ENCODE measurements at regions not wholly inside any gene's neighbourhood (a gene's known extent, or its start where the extent isn't known, plus 50 kb on each side); places are given as distances from the start of the nearest gene placed in this dataset.

DNA sequence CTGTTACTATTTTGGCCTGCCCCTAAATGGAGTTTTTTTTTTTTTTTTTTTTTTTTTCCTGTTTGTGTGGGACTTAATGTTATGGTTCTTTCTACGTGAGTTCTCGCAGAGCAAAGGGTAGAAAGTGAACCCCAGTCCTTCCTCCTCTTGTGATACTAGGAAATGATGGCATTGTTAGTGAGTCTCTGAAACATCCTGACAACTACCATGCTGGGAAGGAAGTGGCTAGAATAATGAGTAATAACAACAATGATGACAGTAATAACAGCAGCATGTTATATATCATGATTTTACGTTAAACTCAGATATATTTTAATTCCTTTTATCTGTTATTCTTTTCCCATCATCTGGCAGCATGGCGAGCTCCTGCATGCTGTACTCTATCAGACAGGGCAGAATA, 216.2 kb upstream of the LINC00305 start:
- FAIRE-seq (no peak), DNase-seq (ENCODE audit: extremely low read depth in 1 of 4, low spot score in 3 of 4) (no peak), ATAC-seq (no peak)
- in situ Hi-C loops (cut with MboI) (no loop called here), intact Hi-C loops (cut with micrococcal nuclease) (no loop called here)
- ChIA-PET POLR2A (no interaction called here), CTCF (ENCODE audit: low intra/inter-chr PET ratio) (no interaction called here)
- no peak overlapping the region for H3K4me2 ChIP-seq (ENCODE audit: insufficient read depth, low read length)
- no peak overlapping the region for H3K9ac ChIP-seq (ENCODE audit: insufficient read depth in 1 of 2, low read depth in 2 of 2, low read length in 2 of 2)
- no peaks in the 10 kb centered on the region for H3K4me1 ChIP-seq (replicated peaks in 1 of 2; ENCODE audit: control insufficient read depth in 2 of 2, insufficient read depth in 2 of 2, low read length in 2 of 2)
- 0% methylated on average over 4 of the region's 4 CpGs for WGBS (ENCODE audit: insufficient coverage, low coverage, missing lambda C conversion rate)
- H3K36me3 ChIP-seq (ENCODE audit: control insufficient read depth, insufficient read depth, low read length) = no peaks in the 10 kb centered on the region
- no peaks in the 10 kb centered on the region for H3K79me2 ChIP-seq (ENCODE audit: control insufficient read depth, insufficient read depth, low read length)
- no TSS peak for BruUV-seq (replicated peaks)
- no peak overlapping the region for H3K4me3 ChIP-seq
- no peak overlapping the region for H3K27ac ChIP-seq (ENCODE audit: extremely low read depth, low read depth, low read length)
- no peak overlapping the region for H2AFZ ChIP-seq (ENCODE audit: low read depth, low read length)
- H3K27me3 ChIP-seq (ENCODE audit: control insufficient read depth in 2 of 2, insufficient read depth in 2 of 2, low read length in 2 of 2) = no peaks in the 10 kb centered on the region
- no peaks in the 10 kb centered on the region for H4K20me1 ChIP-seq (replicated peaks; ENCODE audit: control insufficient read depth, insufficient read depth, low read length)
- no peaks in the 10 kb centered on the region for H3K9me1 ChIP-seq (ENCODE audit: control insufficient read depth, insufficient read depth, low read length)
- no peaks in the 10 kb centered on the region for H3K9me3 ChIP-seq (replicated peaks; ENCODE audit: control insufficient read depth, insufficient read depth, low read depth, low read length)
- TF ChIP-seq SMC3 (conservative IDR thresholded peaks at IDR 0.05; ENCODE audit: insufficient read depth, low read depth, low read length) = no peak
- TF ChIP-seq FUS (optimal IDR thresholded peaks at IDR 0.05; ENCODE audit: low read depth, low read length) = no peak
- TF ChIP-seq SRSF3 (IDR thresholded peaks at IDR 0.05; ENCODE audit: insufficient read depth, low read length) = no peak
- no peak for TF ChIP-seq ZNF780A (CRISPR knock-in tag; IDR thresholded peaks at IDR 0.05)
- no peak for TF ChIP-seq HMG20B (CRISPR knock-in tag; IDR thresholded peaks at IDR 0.05)
- no peak for TF ChIP-seq ZNF133 (CRISPR knock-in tag; IDR thresholded peaks at IDR 0.05)
- TF ChIP-seq TAF7 (tag; IDR thresholded peaks at IDR 0.05) = no peak
- TF ChIP-seq, protein P1, sequence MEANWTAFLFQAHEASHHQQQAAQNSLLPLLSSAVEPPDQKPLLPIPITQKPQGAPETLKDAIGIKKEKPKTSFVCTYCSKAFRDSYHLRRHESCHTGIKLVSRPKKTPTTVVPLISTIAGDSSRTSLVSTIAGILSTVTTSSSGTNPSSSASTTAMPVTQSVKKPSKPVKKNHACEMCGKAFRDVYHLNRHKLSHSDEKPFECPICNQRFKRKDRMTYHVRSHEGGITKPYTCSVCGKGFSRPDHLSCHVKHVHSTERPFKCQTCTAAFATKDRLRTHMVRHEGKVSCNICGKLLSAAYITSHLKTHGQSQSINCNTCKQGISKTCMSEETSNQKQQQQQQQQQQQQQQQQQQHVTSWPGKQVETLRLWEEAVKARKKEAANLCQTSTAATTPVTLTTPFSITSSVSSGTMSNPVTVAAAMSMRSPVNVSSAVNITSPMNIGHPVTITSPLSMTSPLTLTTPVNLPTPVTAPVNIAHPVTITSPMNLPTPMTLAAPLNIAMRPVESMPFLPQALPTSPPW (CRISPR knock-in tag; IDR thresholded peaks at IDR 0.05) = no peak
- TF ChIP-seq JUND (IDR thresholded peaks at IDR 0.05; ENCODE audit: borderline replicate concordance, low read depth, low read length) = no peak
- TF ChIP-seq JUND (tag; IDR thresholded peaks at IDR 0.05; ENCODE audit: borderline replicate concordance, low read depth, low read length) = no peak
- TF ChIP-seq, protein P2, sequence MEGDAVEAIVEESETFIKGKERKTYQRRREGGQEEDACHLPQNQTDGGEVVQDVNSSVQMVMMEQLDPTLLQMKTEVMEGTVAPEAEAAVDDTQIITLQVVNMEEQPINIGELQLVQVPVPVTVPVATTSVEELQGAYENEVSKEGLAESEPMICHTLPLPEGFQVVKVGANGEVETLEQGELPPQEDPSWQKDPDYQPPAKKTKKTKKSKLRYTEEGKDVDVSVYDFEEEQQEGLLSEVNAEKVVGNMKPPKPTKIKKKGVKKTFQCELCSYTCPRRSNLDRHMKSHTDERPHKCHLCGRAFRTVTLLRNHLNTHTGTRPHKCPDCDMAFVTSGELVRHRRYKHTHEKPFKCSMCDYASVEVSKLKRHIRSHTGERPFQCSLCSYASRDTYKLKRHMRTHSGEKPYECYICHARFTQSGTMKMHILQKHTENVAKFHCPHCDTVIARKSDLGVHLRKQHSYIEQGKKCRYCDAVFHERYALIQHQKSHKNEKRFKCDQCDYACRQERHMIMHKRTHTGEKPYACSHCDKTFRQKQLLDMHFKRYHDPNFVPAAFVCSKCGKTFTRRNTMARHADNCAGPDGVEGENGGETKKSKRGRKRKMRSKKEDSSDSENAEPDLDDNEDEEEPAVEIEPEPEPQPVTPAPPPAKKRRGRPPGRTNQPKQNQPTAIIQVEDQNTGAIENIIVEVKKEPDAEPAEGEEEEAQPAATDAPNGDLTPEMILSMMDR (IDR thresholded peaks at IDR 0.05 in 2 of 3, conservative IDR thresholded peaks at IDR 0.05 in 1 of 3; ENCODE audit: insufficient read depth in 2 of 3, low read depth in 1 of 3, low read length in 3 of 3) = no peak
- TF ChIP-seq BRD4 (IDR thresholded peaks at IDR 0.05) = no peak
- TF ChIP-seq, protein P3, sequence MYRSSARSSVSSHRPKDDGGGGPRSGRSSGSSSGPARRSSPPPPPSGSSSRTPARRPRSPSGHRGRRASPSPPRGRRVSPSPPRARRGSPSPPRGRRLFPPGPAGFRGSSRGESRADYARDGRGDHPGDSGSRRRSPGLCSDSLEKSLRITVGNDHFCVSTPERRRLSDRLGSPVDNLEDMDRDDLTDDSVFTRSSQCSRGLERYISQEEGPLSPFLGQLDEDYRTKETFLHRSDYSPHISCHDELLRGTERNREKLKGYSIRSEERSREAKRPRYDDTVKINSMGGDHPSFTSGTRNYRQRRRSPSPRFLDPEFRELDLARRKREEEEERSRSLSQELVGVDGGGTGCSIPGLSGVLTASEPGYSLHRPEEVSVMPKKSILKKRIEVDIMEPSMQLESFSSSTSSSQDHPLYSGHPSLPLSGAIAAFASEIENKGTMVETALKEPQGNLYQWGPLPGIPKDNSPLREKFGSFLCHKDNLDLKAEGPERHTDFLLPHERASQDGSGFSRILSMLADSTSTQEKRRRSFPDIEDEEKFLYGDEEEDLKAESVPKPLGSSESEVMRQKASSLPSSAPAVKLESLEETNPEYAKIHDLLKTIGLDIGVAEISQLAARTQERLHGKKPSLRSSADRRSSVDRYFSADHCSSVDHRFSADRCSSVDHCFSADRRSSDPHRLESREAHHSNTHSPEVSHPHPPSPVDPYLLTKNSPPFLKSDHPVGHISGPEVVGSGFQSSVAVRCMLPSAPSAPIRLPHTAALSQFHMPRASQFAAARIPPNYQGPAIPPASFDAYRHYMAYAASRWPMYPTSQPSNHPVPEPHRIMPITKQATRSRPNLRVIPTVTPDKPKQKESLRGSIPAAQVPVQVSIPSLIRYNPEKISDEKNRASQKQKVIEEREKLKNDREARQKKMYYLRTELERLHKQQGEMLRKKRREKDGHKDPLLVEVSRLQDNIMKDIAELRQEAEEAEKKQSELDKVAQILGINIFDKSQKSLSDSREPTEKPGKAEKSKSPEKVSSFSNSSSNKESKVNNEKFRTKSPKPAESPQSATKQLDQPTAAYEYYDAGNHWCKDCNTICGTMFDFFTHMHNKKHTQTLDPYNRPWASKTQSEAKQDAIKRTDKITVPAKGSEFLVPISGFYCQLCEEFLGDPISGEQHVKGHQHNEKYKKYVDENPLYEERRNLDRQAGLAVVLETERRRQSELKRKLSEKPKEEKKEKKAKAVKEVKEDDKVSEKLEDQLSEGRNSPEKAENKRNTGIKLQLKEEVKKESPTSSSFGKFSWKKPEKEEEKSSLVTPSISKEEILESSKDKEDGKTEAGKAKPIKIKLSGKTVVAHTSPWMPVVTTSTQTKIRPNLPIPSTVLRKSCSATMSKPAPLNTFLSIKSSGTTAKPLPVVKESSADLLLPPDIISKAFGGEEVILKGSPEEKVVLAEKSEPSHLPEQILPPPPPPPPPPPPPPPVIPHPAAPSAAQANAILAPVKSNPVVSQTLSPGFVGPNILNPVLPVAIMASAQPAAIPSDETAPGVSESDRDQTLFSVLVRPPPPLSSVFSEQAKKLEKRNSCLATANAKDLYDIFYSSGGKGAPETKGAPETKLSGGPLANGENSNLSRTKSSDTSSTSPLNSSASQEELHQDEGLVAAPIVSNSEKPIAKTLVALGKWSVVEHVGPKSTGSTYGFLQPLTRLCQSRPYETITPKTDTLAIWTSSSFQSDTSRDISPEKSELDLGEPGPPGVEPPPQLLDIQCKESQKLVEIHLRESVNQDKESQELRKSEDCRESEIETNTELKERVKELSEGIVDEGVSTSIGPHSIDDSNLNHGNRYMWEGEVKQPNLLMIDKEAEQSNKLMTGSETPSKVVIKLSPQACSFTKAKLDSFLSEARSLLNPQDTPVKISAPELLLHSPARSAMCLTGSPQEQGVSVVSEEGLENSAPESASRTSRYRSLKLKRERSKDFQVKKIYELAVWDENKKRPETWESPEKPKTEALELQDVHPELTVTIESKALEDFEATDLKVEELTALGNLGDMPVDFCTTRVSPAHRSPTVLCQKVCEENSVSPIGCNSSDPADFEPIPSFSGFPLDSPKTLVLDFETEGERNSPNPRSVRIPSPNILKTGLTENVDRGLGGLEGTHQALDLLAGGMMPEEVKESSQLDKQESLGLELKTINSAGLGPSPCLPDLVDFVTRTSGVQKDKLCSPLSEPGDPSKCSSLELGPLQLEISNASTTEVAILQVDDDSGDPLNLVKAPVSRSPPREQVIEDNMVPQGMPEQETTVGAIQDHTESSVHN (IDR thresholded peaks at IDR 0.05; ENCODE audit: borderline replicate concordance in 1 of 2, low read depth in 1 of 2) = no peak

Measured in K562 (cell line).